HEK293 (cell line): ENCODE measurements at regions not wholly inside any gene's neighbourhood (a gene's known extent, or its start where the extent isn't known, plus 50 kb on each side); places are given as distances from the start of the nearest gene placed in this dataset.
A peak's percentile ranks its signal among the peaks of the same experiment; 100 is the strongest.
"Not testable (repeated sequence)": the region's sequence is repeated elsewhere in the genome, so short reads cannot be mapped to it uniquely, and the experiment has no call there.

ENCODE experiments used
- CTCF ChIA-PET: fragments of 350-600 bp; formaldehyde crosslinking; extraction: SDS; loops from one replicate; lab custom pipeline; 2021; ENCODE audit warnings: antibody characterized with exemption; lab: Yijun Ruan, JAX
- POLR2A ChIA-PET: fragments of 300-600 bp; formaldehyde crosslinking; extraction: SDS; loops from one replicate; lab custom pipeline; 2020; ENCODE audit warnings: antibody characterized with exemption, inconsistent platforms; lab: Yijun Ruan, JAX
- H3K27ac ChIP-seq: fragments of 200-500 bp; sonication (Bioruptor generic); 2 replicates; pipeline ENCODE4 v1.5.1; 2014; ENCODE audit warnings: low read depth, low read length, control low read depth, inconsistent platforms; ENCODE audit errors: extremely low read depth
- H3K36me3 ChIP-seq, 2 experiments: fragments of 200-500 bp in 1 of 2; sonication (Bioruptor generic) in 1 of 2; 1 replicate in 1 of 2; 2 replicates in 1 of 2; pipeline ENCODE4 v1.5.1; 2014 to 2017; ENCODE audit warnings: inconsistent platforms in 2 of 2, low read length in 2 of 2; ENCODE audit not compliant: control insufficient read depth in 2 of 2, insufficient read depth in 1 of 2
- H3K4me1 ChIP-seq: fragments of 200-500 bp; sonication (Bioruptor generic); 2 replicates; pipeline ENCODE4 v1.5.1; 2014; ENCODE audit warnings: mild to moderate bottlenecking, low read length, inconsistent platforms; ENCODE audit not compliant: control insufficient read depth, insufficient read depth
- H3K4me3 ChIP-seq: 2 replicates; pipeline ENCODE4 v1.5.1; 2011; ENCODE audit warnings: low read depth, mild to moderate bottlenecking, control low read depth, low read length, moderate library complexity
- H3K9me3 ChIP-seq: fragments of 200-500 bp; sonication (Bioruptor generic); 2 replicates; pipeline ENCODE4 v1.5.1; 2014; ENCODE audit warnings: low read depth, low read length, inconsistent platforms; ENCODE audit not compliant: control insufficient read depth, insufficient read depth
- GLI4 ChIP-seq: fragments of 450-650 bp; formaldehyde crosslinking; IDR thresholded peaks from 2 replicates; pipeline ENCODE4 v1.5.1; 2016; ENCODE audit warnings: missing biosample characterization, missing genetic modification characterization
- ZBTB17 ChIP-seq: fragments of 450-650 bp; formaldehyde crosslinking; IDR thresholded peaks from 2 replicates; pipeline ENCODE4 v1.5.1; 2016; ENCODE audit warnings: missing biosample characterization, missing genetic modification characterization
- ZBTB6 ChIP-seq: fragments of 450-650 bp; formaldehyde crosslinking; IDR thresholded peaks from 2 replicates; pipeline ENCODE4 v1.5.1; 2017; ENCODE audit warnings: missing biosample characterization, missing genetic modification characterization
- ZEB2 ChIP-seq: fragments of 450-650 bp; formaldehyde crosslinking; IDR thresholded peaks from 2 replicates; pipeline ENCODE4 v1.5.1; 2016; ENCODE audit warnings: missing biosample characterization, missing genetic modification characterization
- ZFHX2 ChIP-seq: fragments of 450-650 bp; formaldehyde crosslinking; conservative IDR thresholded peaks from 2 replicates; pipeline ENCODE4 v1.5.1; 2016; ENCODE audit warnings: missing biosample characterization, missing genetic modification characterization
- ZNF132 ChIP-seq: fragments of 450-650 bp; formaldehyde crosslinking; IDR thresholded peaks from 2 replicates; pipeline ENCODE4 v1.5.1; 2017; ENCODE audit warnings: missing biosample characterization, missing genetic modification characterization, borderline replicate concordance
- ZNF133 ChIP-seq: fragments of 450-650 bp; formaldehyde crosslinking; IDR thresholded peaks from 2 replicates; pipeline ENCODE4 v1.5.1; 2016; ENCODE audit warnings: missing biosample characterization, missing genetic modification characterization
- ZNF202 ChIP-seq: fragments of 450-650 bp; formaldehyde crosslinking; IDR thresholded peaks from 2 replicates; pipeline ENCODE4 v1.5.1; 2016; ENCODE audit warnings: missing biosample characterization, missing genetic modification characterization, borderline replicate concordance
- ZNF214 ChIP-seq: fragments of 450-650 bp; formaldehyde crosslinking; IDR thresholded peaks from 2 replicates; pipeline ENCODE4 v1.5.1; 2017; ENCODE audit warnings: missing biosample characterization, mild to moderate bottlenecking, missing genetic modification characterization, borderline replicate concordance
- ZNF24 ChIP-seq: fragments of 450-650 bp; formaldehyde crosslinking; IDR thresholded peaks from 2 replicates; pipeline ENCODE4 v1.5.1; 2016; ENCODE audit warnings: missing biosample characterization, missing genetic modification characterization
- ZNF274 ChIP-seq, 2 experiments: fragments of 200-500 bp in 1 of 2; fragments of 450-650 bp in 1 of 2; sonication (Bioruptor generic) in 1 of 2; formaldehyde crosslinking in 1 of 2; IDR thresholded peaks; 2 replicates each; pipeline versions ENCODE4 v1.5.1 to v1.6.1; 2014 to 2016; ENCODE audit warnings: borderline replicate concordance in 1 of 2, inconsistent platforms in 1 of 2, low read length in 1 of 2, missing biosample characterization in 1 of 2, missing genetic modification characterization in 1 of 2
- ZNF324 ChIP-seq: fragments of 450-650 bp; formaldehyde crosslinking; IDR thresholded peaks from 2 replicates; pipeline ENCODE4 v1.5.1; 2016; ENCODE audit warnings: missing biosample characterization, missing genetic modification characterization
- ZNF404 ChIP-seq: fragments of 450-650 bp; formaldehyde crosslinking; IDR thresholded peaks from 2 replicates; pipeline ENCODE4 v1.5.1; 2017; ENCODE audit warnings: missing biosample characterization, missing genetic modification characterization
- ZNF571 ChIP-seq: fragments of 450-650 bp; formaldehyde crosslinking; IDR thresholded peaks from 2 replicates; pipeline ENCODE4 v1.5.0; 2017; ENCODE audit warnings: missing biosample characterization, missing genetic modification characterization
- ZNF660 ChIP-seq: fragments of 450-650 bp; IDR thresholded peaks from 2 replicates; pipeline ENCODE4 v1.5.1; 2018; ENCODE audit warnings: missing biosample characterization, mild to moderate bottlenecking, missing genetic modification characterization
- ZNF747 ChIP-seq: fragments of 450-650 bp; formaldehyde crosslinking; IDR thresholded peaks from 2 replicates; pipeline ENCODE4 v1.5.1; 2016; ENCODE audit warnings: missing biosample characterization, missing genetic modification characterization
- ZNF792 ChIP-seq: fragments of 450-650 bp; formaldehyde crosslinking; IDR thresholded peaks from 2 replicates; pipeline ENCODE4 v1.5.1; 2016; ENCODE audit warnings: missing biosample characterization, missing genetic modification characterization
- TF ChIP-seq, protein P1 (sequence below): fragments of 450-650 bp; formaldehyde crosslinking; IDR thresholded peaks from 2 replicates; pipeline ENCODE4 v1.5.1; 2016; ENCODE audit warnings: missing biosample characterization, missing genetic modification characterization, low read depth
- TF ChIP-seq, protein P2 (sequence below): fragments of 450-650 bp; formaldehyde crosslinking; IDR thresholded peaks from 2 replicates; pipeline ENCODE4 v1.5.1; 2016; ENCODE audit warnings: missing biosample characterization, missing genetic modification characterization

DNA sequence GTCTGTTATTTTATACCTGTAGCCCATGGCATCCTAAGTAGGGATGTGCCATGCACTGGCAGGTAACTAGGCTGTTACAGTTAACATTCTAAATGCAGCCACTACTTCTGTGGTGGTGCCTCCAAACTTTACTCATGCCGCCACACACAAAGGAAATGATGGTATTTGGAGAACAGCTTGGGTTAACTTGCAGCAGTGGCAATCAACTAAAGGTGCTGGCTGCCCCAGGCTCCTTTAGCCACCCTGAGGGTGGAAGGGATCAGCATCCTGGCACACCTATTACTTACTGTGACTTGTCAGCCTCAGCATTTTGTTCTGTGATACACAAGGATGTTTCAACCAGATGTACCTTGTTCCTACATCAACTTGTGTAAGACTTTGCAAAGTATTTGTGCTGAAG, 221.8 kb upstream of the PPP1R3A start:
- TF ChIP-seq ZNF324 (no peak), ZNF660 (tag by site-specific recombination) (no peak)
- no peaks in the 10 kb centered on the region for H3K9me3 ChIP-seq
- H3K4me3 ChIP-seq = no peak overlapping the region
- ChIA-PET POLR2A (no interaction called here), CTCF (interaction anchor here (0.8 kb wide), 1 partner anchor 508 kb away, joined by 3 read pairs; no protein-coding TSS in a partner anchor)
- no peaks in the 10 kb centered on the region; the same call in none of the 2 replicates for H3K4me1 ChIP-seq
- no peak overlapping the region for H3K27ac ChIP-seq
- no peaks in the 10 kb centered on the region for H3K36me3 ChIP-seq

DNA sequence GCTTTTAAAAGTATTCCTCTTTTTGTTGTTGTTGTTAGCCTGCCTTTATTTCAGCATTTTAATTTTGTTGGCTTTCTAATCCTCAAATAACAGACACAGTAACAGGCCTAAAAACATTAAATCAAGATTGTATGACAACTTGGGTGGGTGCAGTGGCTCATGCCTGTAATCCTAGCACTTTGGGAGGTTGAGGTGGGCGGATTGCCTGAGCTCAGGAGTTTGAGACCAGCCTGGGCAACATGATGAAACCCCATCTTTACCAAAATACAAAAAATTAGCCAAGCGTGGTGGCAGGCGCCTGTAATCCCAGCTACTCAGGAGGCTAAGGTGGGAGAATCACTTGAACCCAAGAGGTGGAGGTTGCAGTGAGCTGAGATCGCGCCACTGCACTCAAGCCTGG, 220.9 kb upstream of the PPP1R3A start:
- H3K4me1 ChIP-seq, H3K4me3 ChIP-seq: not testable (repeated sequence)
- CTCF ChIA-PET = interaction anchor here (0.8 kb wide), 1 partner anchor 17 kb away, joined by 3 read pairs; no protein-coding TSS in a partner anchor

GRCh38 chr7:114138587-114138986, 219.8 kb upstream of the PPP1R3A start:
- Histone ChIP-seq H3K9me3 (no peaks in the 10 kb centered on the region), H3K4me1 (no peaks in the 10 kb centered on the region; the same call in none of the 2 replicates), H3K4me3 (no peak overlapping the region), H3K36me3 (no peaks in the 10 kb centered on the region), H3K27ac (no peak overlapping the region)
- TF ChIP-seq ZNF133 (tag by site-specific recombination) (no peak), ZNF24 (tag by site-specific recombination) (no peak)
- TF ChIP-seq, protein P1, sequence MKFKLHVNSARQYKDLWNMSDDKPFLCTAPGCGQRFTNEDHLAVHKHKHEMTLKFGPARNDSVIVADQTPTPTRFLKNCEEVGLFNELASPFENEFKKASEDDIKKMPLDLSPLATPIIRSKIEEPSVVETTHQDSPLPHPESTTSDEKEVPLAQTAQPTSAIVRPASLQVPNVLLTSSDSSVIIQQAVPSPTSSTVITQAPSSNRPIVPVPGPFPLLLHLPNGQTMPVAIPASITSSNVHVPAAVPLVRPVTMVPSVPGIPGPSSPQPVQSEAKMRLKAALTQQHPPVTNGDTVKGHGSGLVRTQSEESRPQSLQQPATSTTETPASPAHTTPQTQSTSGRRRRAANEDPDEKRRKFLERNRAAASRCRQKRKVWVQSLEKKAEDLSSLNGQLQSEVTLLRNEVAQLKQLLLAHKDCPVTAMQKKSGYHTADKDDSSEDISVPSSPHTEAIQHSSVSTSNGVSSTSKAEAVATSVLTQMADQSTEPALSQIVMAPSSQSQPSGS (tag by site-specific recombination) = no peak
- CTCF ChIA-PET = interaction anchor here (0.6 kb wide), 1 partner anchor 16 kb away, joined by 3 read pairs; no protein-coding TSS in a partner anchor
- POLR2A ChIA-PET = interaction anchor here (0.7 kb wide), 1 partner anchor 17 kb away, joined by 3 read pairs; no protein-coding TSS in a partner anchor

More for the DNA sequence above, 220.9 kb upstream of the PPP1R3A start:
- peak; percentile 72 for TF ChIP-seq ZFHX2
- TF ChIP-seq, all 188 proteins: peak for 1; not testable (repeated sequence) for 187
- H3K36me3 ChIP-seq, H3K27ac ChIP-seq, H3K9me3 ChIP-seq, POLR2A ChIA-PET: not testable (repeated sequence)

DNA sequence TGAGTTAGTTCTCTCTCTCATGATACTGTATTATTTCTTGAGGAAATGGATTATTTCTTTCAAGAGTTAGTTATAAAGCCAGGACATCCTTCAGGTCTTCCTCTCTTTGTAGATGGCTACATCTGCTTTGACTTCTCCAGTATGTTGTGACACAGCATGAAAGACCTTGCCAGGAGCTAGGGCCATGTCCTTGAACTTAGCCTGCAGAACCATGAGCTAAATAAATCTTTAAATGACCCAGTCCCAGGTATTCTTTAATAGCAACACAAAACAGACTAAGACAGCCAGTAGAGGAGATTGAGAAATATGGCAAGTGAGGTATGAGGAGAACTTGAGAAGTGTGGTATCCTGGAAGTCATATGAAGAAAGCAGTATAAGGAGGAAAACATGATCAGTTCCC, 214.9 kb upstream of the PPP1R3A start:
- H3K4me1 ChIP-seq = peaks cover 7% of the 10 kb centered on the region
- ChIA-PET POLR2A (no interaction called here), CTCF (no interaction called here)
- no peaks in the 10 kb centered on the region for H3K36me3 ChIP-seq
- no peak overlapping the region for H3K27ac ChIP-seq
- no peaks in the 10 kb centered on the region for H3K9me3 ChIP-seq
- H3K4me3 ChIP-seq = no peak overlapping the region
- TF ChIP-seq ZNF202 (tag by site-specific recombination) = no peak
- TF ChIP-seq ZNF747 = no peak
- no peak for TF ChIP-seq ZNF274 (IDR thresholded peaks at IDR 0.05; ENCODE audit: low read length)
- TF ChIP-seq ZNF274 (tag by site-specific recombination; IDR thresholded peaks at IDR 0.05; ENCODE audit: borderline replicate concordance) = no peak
- no peak for TF ChIP-seq ZNF792 (tag by site-specific recombination)
- no peak for TF ChIP-seq ZNF132
- no peak for TF ChIP-seq ZNF214 (tag by site-specific recombination)
- no peak for TF ChIP-seq ZBTB6 (tag by site-specific recombination)
- TF ChIP-seq GLI4 (tag by site-specific recombination) = no peak
- TF ChIP-seq ZBTB17 (tag by site-specific recombination) = no peak
- TF ChIP-seq ZEB2 = no peak
- TF ChIP-seq, protein P2, sequence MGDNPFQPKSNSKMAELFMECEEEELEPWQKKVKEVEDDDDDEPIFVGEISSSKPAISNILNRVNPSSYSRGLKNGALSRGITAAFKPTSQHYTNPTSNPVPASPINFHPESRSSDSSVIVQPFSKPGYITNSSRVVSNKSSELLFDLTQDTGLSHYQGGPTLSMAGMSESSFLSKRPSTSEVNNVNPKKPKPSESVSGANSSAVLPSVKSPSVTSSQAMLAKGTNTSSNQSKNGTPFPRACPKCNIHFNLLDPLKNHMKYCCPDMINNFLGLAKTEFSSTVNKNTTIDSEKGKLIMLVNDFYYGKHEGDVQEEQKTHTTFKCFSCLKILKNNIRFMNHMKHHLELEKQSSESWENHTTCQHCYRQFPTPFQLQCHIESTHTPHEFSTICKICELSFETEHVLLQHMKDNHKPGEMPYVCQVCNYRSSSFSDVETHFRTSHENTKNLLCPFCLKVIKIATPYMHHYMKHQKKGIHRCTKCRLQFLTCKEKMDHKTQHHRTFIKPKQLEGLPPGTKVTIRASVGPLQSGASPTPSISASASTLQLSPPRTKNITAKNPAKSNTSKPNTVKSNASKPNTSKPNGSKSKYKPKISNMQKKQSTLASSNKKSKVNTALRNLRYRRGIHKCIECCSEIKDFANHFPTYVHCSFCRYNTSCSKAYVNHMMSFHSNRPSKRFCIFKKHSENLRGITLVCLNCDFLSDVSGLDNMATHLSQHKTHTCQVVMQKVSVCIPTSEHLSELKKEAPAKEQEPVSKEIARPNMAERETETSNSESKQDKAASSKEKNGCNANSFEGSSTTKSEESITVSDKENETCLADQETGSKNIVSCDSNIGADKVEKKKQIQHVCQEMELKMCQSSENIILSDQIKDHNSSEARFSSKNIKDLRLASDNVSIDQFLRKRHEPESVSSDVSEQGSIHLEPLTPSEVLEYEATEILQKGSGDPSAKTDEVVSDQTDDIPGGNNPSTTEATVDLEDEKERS (tag by site-specific recombination) = no peak
- no peak for TF ChIP-seq ZNF404 (tag by site-specific recombination)
- no peak for TF ChIP-seq ZNF571
